HuH-7 (cell line): ENCODE measurements at regions not wholly inside any gene's neighbourhood (a gene's known extent, or its start where the extent isn't known, plus 50 kb on each side); places are given as distances from the start of the nearest gene placed in this dataset.
"Not testable (repeated sequence)": the region's sequence is repeated elsewhere in the genome, so short reads cannot be mapped to it uniquely, and the experiment has no call there.

Experiments
- DNase-seq: peaks from one replicate; pipeline ENCODE4 v3.0.0; 2011; ENCODE audit warnings: low spot score

DNA sequence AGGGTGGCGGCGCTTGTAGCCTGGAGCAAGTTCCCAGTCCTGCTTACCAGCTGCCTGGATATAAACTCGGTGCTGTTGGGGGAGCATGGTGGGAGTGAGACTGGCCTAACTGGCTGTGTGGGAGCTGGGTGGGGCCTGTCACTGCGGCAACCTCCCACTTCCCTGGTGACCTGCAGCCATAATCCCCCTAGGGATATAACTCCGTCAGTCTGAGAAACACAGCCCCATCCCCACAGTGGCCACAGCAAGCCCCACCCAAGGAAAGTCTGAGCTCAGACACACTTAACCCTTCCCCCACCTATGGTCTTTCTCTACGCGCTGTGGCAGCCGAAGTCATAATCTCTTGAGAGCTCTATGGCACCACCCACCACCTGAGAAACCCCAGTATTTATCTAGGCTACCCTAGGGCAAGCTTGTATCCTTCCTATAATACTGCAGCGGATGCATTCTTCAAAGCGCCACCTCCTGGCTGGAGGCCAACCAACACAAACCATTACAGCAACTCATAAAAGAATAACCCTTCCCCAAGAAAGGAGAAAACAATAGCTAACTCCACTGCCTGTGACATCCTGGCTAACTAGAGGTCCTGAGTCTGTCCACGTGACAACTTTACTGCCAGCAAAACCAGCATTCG lies 57.4 kb downstream of the ZNF648 start:
- DNase-seq, result no peak

DNA sequence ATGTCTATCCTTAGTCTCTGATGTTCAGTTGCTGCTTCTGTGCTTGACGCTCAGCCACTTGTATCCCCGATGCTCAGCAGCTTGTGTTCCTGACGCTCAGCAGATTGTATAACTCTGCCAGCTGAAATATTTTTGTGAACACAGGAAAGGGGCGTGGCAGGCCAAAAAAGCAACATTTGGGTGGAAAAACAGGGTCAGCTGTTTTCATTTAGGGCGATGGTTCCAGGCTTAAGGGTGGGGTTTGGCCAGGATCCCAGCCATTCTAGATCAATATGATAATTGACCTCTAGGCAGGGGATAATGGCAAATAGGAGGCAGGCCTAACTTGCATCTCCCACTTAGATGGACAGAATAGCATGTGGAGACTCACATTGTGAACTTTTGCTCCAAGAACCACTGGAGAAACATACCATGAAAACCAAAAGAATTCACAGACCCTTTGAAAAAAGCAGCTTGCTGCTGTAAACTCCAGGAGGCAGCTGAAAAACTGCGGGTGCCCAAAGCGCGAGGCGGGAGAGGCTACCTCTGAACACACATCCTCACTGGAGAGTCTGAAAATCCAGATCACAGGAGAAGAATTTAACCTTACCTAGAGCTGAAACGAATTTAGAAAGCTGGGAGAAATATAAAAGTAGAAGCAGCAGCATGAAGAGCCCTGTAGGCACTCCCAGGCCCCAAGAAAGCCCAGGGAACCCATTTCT lies 58.3 kb downstream of the ZNF648 start:
- DNase-seq, result no peak

DNA sequence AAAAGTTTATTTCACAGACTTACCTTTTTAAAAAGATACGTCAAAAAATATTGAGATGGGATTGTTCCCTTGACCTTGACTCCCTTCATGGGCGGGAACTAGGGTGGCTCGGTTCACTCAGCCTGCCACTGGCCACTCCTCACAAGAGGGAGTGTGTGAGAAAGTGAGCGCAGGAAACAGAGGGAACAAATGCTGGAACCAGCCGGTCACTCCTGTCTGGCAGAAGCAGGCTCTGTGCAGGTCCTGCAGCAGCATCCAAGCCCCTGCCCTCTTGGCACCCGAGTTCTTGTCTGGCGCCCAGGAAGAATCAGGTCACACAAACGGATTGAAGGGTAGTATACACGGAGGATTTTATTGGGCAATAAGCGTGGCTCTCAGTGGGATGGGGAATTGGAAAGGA lies 58.9 kb downstream of the ZNF648 start:
- DNase-seq, result no peak

DNA sequence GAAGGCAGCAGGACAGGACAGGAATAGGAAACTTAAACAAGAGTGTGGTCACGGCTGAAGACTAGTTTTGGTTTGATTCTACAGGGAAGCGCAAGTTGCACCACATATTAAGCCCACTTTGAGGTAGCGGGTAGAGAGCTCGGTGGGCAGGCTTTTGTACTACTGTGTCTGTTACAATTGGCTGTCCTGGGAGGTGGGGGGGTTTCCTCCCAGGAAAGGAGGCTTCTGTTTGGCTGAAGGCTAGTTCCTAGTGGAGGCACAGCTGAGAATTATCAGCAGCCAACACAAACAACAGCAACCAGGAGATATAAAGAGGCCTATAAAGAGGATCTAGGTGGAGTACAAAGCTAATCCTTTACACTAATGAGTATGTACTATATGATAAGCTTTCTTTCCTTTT lies 62.7 kb downstream of the ZNF648 start:
- DNase-seq, result no peak

DNA sequence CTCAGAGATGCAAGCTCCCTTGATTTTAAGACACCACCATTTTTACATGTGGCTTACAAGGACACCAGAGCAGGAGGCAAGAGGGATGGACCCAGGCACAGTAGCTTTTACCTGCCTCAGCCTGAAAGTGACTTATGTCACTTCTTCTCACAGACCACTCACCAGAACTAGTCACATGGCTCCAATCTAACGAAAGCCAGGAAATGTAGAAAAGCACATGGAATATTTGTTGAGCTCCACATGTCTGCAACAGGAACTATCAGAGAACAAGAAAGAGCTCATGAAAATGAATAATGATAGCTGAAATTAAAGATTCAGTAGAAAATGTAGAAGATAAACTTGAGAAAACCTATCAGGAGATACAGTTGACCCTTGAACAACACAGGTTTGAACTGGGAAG lies 69.4 kb downstream of the ZNF648 start:
- DNase-seq, result no peak

DNA sequence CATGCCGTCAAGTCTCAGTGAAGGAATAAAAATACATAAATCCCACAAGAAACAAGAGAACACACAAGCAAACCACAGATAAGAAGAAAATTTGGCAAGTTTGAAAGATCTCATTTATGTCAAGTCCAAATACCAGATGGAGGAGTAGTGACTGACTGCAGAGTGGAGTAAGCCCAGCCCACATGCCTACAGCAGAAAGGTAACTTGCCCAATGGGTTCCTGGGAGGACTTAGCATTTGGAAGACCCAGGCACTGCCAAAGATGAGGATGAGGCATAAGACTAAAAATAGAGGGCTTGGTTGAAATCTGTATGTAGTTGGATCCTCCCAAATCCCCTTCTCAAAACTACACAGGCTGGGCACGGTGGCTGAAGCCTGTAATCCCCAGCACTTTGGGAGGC lies 70.8 kb downstream of the ZNF648 start:
- DNase-seq, result no peak

DNA sequence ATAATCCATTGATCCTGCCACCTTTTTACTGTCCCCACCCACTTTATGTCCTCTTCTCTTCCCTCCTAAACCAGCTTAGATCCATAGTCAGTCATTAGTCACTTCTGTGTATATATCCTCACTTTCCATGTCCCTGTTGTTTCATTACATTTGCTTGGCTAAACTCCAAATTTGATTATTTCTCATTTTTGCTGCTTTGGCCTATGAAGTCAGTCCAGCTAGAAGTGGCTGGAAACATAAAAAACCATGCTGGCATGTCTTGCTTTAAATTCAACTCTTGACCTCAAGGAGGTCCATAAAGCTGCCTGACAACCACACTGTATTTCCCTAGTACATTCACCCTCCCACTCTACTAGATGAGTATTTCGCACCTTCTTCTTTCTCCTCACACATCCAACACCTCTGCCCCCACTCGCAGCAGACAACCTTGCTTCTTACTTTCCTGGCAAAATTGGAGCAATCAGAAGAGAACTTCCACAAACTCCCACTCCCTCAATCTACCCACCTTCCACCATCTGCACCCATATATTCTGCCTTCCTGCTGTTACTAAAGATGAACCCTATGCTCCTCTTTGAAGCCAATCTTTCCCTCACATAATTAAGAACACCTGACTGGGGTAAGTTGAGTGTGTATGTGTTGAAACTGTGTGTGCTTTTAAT lies 72.1 kb downstream of the ZNF648 start:
- no peak for DNase-seq

DNA sequence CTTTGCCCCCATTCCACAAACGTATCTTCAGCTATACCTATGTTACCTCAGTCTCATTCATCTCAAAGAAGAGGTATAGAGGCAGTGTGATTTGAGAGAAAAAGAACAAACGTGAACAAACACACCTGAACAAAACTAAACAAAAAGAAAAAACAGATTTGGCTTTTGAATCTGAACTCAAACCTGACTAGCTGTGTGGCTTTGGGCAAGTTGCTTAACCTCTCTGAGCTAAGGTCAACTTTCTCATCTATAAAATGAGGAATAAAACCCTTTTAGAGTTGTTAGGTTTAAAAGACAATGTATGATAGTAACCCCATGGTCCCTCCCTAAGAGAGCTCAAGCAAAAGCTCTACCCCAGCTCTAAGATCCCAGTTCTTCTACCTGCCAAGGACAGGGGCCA lies 73.5 kb downstream of the ZNF648 start:
- DNase-seq, result no peak

DNA sequence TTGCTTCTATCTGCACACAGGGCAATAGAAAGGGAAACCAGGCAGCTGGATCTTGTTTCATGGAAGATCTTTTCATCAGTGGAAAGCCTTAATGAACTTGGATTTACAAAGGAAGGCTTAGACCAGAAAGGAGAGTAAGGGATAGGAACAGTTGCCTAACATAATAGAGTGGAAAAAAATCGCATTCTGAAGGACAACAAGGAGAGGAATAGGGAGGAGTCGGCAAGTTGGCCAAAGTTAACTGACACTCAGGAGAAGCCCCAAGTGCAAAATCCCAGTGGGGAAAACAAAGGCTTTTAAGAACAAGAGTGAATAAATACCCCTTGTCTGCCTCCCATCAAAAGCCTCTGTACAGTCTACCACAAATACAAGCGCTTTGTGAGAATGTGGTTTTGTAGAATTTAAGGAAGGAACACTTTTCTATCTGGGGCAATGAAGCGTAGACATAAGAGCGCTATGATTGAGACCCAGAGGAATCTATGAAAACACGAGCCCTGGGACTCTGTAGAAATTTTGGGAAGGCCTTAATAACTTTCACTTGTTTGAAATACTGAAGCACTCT lies 74.1 kb downstream of the ZNF648 start:
- no peak for DNase-seq

DNA sequence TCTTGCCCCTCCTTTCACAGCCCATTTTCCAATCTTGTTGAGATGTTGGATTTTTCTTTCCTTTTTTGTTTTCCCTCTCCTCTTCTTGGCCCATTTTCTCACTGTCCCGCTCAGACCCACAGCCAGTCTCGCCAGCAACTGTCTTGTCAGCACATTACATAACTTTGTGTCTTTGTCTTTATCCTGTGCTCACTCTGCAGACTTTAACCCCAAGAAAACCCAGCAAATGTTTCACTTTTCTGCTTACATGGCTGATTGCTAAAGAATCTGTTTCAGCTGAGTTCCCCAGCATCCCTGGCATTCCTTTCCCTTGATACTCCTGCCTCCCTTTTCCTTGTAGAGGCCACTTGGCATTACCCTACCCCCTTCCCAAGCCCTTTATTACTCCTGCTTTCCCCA lies 74.6 kb downstream of the ZNF648 start:
- no peak for DNase-seq

DNA sequence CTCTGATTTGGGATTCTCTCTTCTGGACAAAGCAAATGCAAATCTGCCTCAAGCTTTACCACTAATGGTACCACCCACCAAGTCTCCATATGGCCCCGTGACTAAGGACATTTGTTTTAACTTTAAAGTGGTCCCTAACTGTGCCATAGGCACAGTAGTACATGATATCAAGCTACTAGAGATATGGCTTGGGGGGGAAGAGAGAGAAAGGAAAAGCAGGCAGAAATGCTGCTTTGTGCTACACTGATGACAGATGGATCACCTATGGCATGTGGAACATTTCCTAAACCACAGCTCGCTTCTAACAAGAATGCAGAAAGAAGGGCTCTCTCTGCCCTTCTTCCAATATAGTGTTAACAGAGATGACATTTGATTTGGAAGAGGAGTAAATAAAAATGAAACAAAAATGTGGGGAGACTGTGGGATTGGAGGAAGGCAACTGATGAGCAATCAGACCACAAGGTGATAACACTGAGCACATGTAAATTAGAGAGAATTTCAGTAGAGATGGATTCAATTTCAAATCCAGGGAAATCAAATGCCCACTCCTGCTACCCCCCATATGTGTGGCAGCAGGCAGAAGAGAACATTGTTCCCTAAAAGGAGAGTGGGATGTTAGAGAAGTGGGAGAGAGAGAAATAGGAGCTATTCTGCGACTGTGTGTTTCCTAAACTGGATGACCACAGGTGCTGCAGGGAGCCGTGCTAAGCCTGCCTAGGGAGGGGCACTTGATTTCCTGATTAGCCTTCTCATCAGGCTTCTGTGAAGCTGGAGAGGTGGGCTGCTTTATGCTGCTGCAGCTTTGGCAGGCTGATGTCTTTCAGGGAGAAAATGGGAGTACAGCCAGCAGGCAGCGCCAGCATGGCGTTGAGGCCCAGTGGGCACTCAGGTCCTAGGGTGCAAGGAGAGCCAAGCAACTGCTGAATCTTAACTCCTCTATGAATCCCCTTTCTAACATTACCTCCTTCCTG lies 75.3 kb downstream of the ZNF648 start:
- no peak for DNase-seq

DNA sequence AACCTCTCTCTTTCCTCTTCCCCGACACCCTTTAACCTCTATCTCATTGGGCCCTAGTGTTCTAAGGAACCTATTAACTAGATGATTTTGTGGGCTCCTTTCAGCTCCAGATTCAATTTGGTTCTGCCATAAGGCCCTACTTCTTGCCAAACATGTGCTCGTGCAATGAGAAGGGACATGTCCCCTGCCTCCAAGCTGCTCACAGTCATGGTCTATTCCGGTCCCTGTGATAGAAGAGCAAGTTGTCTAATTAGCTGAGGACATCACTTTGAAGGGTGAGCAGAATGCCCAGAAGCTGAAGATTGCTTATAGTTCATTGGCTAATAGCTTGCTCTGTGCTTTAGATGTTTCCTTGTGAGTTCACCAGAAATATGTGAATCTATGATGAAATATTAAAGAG lies 76.2 kb downstream of the ZNF648 start:
- no peak for DNase-seq

DNA sequence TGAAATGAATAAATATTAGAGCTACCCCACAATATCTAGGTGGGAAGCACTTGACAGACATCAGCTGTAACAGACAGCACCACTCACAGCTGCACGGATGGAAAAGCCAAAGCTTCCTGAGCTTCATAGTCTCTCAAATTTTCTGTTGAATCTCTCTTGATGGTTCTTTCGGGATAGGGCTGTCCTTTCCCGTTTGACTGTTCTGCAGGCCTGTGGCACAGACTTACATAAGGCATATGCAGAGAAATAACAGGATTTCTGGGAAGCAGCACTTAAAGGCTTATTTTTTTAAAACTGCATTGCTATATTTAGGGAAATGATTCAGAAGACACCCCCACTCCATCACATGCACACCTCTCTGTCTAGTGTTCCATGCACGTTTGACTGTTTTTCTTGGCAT lies 77.5 kb downstream of the ZNF648 start:
- no peak for DNase-seq

DNA sequence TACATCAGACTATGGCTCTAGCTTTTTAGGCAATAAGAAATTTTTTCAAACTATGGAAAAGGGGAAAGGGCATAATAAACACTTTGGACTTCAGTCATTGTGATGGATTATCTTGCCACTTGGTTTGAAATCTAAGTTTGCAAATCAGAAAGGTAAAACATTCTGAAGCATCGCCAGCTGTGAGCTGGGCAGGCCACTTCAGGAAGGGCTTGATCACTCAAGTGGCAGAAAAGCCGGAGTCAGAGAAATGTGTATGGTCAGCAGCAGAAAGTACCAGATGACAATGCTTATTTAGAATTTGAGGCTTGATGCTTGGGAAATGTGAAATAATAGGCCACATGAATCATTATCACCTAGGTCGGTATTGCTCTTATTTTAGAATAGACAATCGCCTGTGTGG lies 79.7 kb downstream of the ZNF648 start:
- DNase-seq, result no peak

DNA sequence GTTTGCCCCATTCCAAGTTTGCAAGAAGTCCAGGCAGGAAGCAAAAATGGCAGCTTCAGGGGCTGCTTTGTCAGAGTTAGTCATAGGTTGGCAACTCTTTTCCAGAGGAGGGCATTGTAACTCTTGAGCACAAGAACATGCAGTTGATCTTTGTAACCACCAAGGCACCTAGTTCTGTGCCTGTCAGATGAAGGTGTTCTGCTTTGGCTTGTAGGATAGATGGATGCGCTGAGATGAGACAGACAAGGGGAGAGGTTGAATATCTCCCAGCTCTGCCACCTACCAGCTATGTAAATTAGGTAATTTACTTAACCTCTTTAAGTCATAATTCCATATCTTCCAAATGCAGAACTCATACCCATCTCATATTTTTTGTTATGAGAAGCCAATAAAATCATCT lies 89.3 kb downstream of the ZNF648 start:
- DNase-seq, result no peak

DNA sequence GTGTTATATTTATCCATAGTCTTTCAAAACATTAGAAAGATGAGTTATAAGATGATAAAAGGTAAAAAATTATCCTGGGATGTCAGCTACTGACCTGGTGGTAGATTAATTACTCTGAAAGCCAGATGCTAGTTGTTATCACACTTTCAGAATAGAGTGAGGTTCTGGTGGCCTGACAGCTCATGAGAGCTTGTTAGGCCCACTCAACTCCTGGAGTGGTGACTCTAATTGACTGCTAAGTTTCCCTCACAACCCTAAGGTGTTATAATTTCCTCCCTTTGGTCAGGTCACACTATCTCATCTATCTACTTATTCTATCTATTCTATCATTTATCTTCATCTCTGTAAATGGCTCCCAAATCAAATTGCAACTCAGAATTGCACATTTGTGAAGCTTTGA lies 90.1 kb downstream of the ZNF648 start:
- DNase-seq, result no peak

DNA sequence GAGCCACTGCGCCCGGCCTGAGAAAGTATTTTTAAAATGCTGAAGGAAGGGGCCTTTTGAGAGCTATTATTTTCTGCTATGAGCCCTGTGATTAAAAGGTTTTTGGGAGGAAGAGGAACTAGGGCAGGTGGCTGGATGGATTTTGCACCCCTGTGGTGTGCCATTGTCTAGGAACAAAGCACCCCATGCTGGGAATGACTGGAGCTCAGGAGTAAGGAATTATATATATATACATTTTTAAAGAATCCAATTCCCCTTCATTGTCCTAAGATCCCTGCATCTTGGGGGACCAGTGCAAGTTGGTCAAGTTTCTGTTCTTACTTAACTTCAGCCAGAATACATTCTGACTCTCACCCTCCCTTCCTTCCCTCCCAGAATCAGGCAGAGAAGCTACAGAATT lies 91.6 kb downstream of the ZNF648 start:
- no peak for DNase-seq

DNA sequence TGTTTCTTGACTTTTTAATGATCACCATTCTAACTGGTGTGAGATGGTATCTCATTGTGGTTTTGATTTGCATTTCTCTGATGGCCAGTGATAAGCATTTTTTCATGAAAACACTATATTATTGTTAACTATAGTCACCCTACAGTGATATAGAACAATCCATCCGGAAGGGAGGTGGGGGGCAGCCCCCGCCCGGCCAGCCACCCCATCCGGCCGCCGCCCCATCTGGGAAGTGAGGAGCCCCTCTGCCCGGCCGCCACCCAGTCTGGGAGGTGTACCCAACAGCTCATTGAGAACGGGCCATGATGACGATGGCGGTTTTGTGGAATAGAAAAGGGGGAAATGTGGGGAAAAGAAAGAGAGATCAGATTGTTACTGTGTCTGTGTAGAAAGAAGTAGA lies 106.8 kb downstream of the ZNF648 start:
- DNase-seq, result not testable (repeated sequence)

DNA sequence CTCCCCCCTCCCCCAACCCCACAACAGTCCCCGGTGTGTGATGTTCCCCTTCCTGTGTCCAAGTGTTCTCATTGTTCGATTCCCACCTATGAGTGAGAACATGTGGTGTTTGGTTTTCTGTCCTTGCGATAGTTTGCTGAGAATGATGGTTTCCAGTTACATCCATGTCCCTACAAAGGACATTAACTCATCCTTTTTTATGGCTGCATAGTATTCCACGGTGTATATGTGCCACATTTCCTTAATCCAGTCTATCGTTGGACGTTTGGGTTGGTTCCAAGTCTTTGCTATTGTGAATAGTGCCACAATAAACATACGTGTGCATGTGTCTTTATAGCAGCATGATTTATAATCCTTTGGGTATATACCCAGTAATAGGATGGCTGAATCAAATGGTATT lies 107.3 kb downstream of the ZNF648 start:
- DNase-seq, result not testable (repeated sequence)

DNA sequence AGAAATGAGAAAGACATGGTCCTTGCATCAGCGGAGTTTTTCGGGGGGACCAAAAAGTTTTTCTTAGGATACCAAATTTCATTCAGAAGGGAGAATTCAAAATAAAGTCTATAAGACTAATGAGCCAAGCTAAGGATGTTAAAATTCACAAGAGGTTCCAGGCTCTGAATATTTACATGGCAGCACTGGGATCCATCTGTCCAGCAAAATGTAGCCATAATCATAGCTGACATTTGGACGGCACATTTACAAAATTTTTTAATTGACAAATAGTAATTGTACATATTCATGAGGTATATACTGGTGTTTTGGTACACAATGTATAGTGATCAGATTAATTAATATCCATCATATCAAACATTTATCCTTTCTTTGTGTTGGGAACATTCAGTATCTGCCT lies 107.9 kb downstream of the ZNF648 start:
- no peak for DNase-seq

DNA sequence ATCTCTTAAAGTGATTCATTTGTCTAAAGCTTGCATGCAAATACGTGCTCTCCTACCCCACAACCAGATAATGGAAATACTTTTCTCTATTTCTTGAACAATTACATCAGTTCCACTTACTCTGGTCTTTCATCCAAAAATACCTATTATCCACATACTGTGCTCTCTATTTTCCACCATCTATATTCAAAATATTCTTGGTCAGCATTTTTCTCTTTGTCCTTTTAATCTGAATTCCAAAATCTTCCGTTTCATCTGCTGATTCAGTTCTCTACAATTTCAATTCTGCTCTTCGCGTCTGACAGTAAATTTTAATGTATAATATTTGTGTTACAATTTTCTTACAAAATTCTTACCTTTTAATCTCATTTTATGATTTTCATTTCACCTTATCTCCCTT lies 110.3 kb downstream of the ZNF648 start:
- DNase-seq, result no peak

DNA sequence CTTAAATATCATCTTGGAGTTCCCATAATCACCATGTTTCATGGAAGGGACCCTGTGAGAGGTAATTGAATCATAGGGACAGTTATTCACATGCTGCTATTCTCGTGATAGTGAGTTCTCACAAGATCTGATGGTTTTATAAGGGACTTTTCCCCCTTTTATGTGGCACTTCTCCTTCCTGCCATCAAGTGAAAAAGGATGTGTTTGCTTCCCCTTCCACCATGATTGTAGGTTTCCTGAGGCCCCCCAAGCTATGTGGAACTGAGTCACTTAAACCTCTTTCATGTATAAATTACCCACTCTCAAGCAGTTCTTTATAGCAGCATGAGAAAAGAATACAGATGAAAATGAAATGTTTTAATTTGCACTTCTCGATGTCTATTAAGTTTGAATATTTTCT lies 112.0 kb downstream of the ZNF648 start:
- no peak for DNase-seq
